ENCODE measurements at regions not wholly inside any gene's neighbourhood (a gene's known extent, or its start where the extent isn't known, plus 50 kb on each side); places are given as distances from the start of the nearest gene placed in this dataset.

- DNase-seq (ENCODE audit: low spot score) = no peak
Measured at GRCh38 chr4:133046156-133046555, 102.9 kb upstream of the PCDH10 start.

DNA sequence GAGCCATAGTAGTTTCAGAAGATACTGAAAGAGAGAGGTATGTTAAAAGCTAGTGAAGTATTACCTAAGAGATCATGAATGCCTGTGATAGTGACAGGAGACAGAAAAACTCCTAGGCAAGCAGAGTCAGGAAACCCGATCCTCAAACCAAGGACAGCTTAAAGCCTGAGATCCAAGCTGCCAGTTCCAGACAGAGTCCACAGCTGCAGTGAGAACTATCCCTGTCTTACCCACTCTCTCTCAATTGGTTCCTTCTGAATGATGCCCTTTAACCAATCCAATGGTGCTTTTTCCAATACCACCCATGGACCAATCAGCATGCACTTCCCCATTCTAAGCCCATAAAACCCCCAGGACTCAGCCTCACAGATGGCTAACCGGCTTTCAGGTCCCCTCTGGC, 90.4 kb upstream of the PCDH10 start:
- DNase-seq (ENCODE audit: low spot score) = no peak

GRCh38 chr4:133059117-133059516, 90.0 kb upstream of the PCDH10 start:
- no peak for DNase-seq (ENCODE audit: low spot score)

GRCh38 chr4:133062851-133063250, 86.2 kb upstream of the PCDH10 start:
- no peak for DNase-seq (ENCODE audit: low spot score)

DNA sequence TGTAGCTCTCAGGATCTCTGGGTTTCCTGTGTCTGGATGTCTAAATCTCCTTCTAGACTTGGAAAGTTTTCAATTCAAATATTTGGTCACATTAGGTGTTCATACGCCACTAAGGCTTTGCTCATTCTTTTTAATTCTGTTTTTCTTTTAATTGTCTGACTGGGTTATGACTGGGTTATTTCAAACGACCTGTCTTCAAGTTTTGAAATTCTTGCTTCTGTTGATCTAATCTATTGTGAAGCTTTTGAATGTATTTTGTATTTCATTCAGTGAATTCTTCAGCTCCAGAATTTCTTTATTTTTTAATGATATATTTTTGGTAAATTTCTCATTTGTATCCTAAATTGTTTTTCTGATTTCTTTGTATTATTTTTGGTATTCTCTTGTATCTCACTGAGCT, 81.0 kb upstream of the PCDH10 start:
- no peak for DNase-seq (ENCODE audit: low spot score)

DNA sequence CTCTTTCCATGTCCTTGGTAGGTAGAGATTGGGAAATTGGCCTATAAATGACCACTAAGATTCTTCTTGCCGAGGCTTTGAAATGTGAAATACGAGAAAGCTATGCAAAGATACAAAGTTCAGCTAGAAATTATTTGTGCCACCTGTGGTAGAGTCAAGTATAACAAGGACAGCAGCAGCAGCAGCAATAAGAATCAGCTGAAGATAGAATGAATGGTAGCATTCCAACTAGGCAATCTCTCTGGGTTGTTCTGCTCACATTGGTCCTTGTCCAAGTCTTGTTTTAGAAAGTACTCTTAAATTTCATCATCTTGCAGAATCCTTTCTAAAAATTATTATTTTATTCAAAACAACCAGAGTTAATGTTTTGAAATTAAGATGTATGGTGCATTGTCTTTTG, 67.8 kb upstream of the PCDH10 start:
- DNase-seq (ENCODE audit: low spot score) = no peak

DNA sequence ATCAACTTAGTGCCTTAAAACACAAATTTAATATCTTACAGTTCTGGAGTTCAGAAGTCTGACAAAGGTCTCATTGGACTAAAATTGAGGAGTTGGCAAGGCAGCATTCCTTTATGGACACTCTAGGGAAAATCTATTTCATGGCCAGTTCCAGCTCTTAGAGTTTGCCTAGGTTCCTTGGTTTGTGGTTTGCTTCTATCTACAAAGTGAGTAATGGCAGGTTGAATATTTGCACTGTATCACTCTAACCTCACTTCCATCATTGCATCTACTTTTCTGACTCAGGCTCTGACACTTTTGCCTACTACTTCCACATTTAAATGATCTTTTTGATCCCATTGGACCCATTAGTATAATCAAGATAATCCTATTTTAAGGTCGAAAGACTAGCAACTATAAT, 64.7 kb upstream of the PCDH10 start:
- DNase-seq (ENCODE audit: low spot score) = no peak

GRCh38 chr4:133095591-133095990, 53.5 kb upstream of the PCDH10 start:
- DNase-seq (ENCODE audit: low spot score) = no peak

DNA sequence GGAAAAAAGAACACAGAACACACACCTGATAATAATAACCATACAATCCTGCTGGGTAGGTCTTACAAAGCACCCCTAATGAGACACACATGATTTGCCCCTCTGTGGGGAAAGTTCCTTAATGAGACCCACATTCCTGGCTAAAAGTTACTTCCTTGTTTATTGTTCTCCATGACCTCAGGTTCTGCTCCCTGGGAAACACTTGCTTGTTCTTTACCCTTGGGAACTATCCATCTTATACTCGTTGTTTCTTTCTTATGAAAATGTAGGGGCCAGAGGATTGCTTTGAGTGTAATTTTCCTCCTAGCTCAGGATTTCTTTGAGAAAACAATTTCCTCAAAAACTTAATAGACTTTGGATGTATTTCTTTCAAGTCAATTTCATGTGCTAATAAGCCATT, 52.1 kb upstream of the PCDH10 start:
- no peak for DNase-seq (ENCODE audit: low spot score)
